ENCODE measurements at regions not wholly inside any gene's neighbourhood (a gene's known extent, or its start where the extent isn't known, plus 50 kb on each side); places are given as distances from the start of the nearest gene placed in this dataset.

GRCh38 chr1:69201716-69202115 lies 366.0 kb upstream of the LRRC7 start:
- TF ChIP-seq MAFK (IDR thresholded peaks at IDR 0.05; ENCODE audit: partially characterized antibody), result no peak
- FAIRE-seq (no peak), ATAC-seq (no peak), DNase-seq (ENCODE audit: low read depth in 1 of 2, low spot score in 1 of 2) (no peak)
- H3K4me2 ChIP-seq, result no peak overlapping the region
- ChIA-PET POLR2A (no interaction called here), CTCF (no interaction called here)
- no peaks in the 10 kb centered on the region for H3K4me1 ChIP-seq
- H3K4me3 ChIP-seq, result no peak overlapping the region
- H3K9me3 ChIP-seq, result no peaks in the 10 kb centered on the region
- 0% methylated on average over 3 of the region's 3 CpGs for WGBS (ENCODE audit: missing lambda C conversion rate)
- H3K27ac ChIP-seq, result no peak overlapping the region

- ChIA-PET POLR2A (no interaction called here), CTCF (no interaction called here)
- Histone ChIP-seq H3K9me3 (no peaks in the 10 kb centered on the region), H3K4me2 (no peak overlapping the region), H3K4me3 (no peak overlapping the region), H3K4me1 (no peaks in the 10 kb centered on the region), H3K27ac (no peak overlapping the region)
- ATAC-seq, result no peak
- no peak for TF ChIP-seq HMGXB4 (CRISPR knock-in tag; IDR thresholded peaks at IDR 0.05; ENCODE audit: borderline replicate concordance)
- no peak for TF ChIP-seq RNF2 (IDR thresholded peaks at IDR 0.05; ENCODE audit: borderline replicate concordance, low read depth)
- TF ChIP-seq NPAS2 (CRISPR knock-in tag; IDR thresholded peaks at IDR 0.05; ENCODE audit: borderline replicate concordance), result no peak
- no peak for TF ChIP-seq EHF (CRISPR knock-in tag; IDR thresholded peaks at IDR 0.05)
- no peak for TF ChIP-seq EHMT2 (IDR thresholded peaks at IDR 0.05; ENCODE audit: low read depth)
- no peak for TF ChIP-seq ELK1 (IDR thresholded peaks at IDR 0.05; ENCODE audit: low read depth, low read length)
- no peak for TF ChIP-seq RAD21 (conservative IDR thresholded peaks at IDR 0.05 in 1 of 2, IDR thresholded peaks at IDR 0.05 in 1 of 2)
- no peak for TF ChIP-seq KDM5A (IDR thresholded peaks at IDR 0.05)
- TF ChIP-seq CHD2 (IDR thresholded peaks at IDR 0.05; ENCODE audit: low read length, partially characterized antibody), result no peak
- TF ChIP-seq REST (IDR thresholded peaks at IDR 0.05), result no peak
- no peak for TF ChIP-seq POLR2AphosphoS2 (conservative IDR thresholded peaks at IDR 0.05; ENCODE audit: low read length)
- no peak for TF ChIP-seq ZFP36 (IDR thresholded peaks at IDR 0.05; ENCODE audit: borderline replicate concordance, partially characterized antibody)
- TF ChIP-seq JUN (IDR thresholded peaks at IDR 0.05), result no peak
- TF ChIP-seq NFE2L2 (conservative IDR thresholded peaks at IDR 0.05; ENCODE audit: low read length), result no peak
- TF ChIP-seq BHLHE40 (IDR thresholded peaks at IDR 0.05; ENCODE audit: low read depth, low read length), result no peak
- no peak for TF ChIP-seq CEBPB (IDR thresholded peaks at IDR 0.05)
- no peak for TF ChIP-seq MAX (IDR thresholded peaks at IDR 0.05)
- no peak for TF ChIP-seq HOXB13 (CRISPR knock-in tag; IDR thresholded peaks at IDR 0.05; ENCODE audit: low read depth)
- no peak for TF ChIP-seq JUNB (IDR thresholded peaks at IDR 0.05)
- 0% methylated on average over 1 of the region's 1 CpG for WGBS (ENCODE audit: missing lambda C conversion rate)
- DNase-seq (ENCODE audit: low read depth in 1 of 2, low spot score in 1 of 2), result no peak
- no peak for FAIRE-seq
These were observed 364.6 kb upstream of the LRRC7 start for GRCh38 chr1:69203166-69203565.

Measured in A549 (cell line).